Mesothelial cell of epicardium (in vitro differentiated cells): ENCODE measurements at regions not wholly inside any gene's neighbourhood (a gene's known extent, or its start where the extent isn't known, plus 50 kb on each side); places are given as distances from the start of the nearest gene placed in this dataset.

Experiments
- DNase-seq, 2 experiments: peaks; one replicate each; pipeline ENCODE4 v3.0.0; 2021; ENCODE audit warnings: low spot score in 2 of 2; ENCODE audit not compliant: unreplicated experiment in 2 of 2
- H3K27ac Mint-ChIP-seq: 2 replicates; pipeline ENCODE4 v1.8.0; 2021; ENCODE audit warnings: mixed read lengths
- H3K27me3 Mint-ChIP-seq: 2 replicates; pipeline ENCODE4 v1.8.0; 2021; ENCODE audit warnings: low read depth, mixed read lengths
- H3K36me3 Mint-ChIP-seq: 2 replicates; pipeline ENCODE4 v1.8.0; 2021; ENCODE audit warnings: mixed read lengths
- H3K4me1 Mint-ChIP-seq: 2 replicates; pipeline ENCODE4 v1.8.0; 2021; ENCODE audit warnings: mixed read lengths
- H3K4me3 Mint-ChIP-seq: 2 replicates; pipeline ENCODE4 v1.8.0; 2021; ENCODE audit warnings: mild to moderate bottlenecking, moderate library complexity, mixed read lengths
- H3K9me3 Mint-ChIP-seq: 2 replicates; pipeline ENCODE4 v1.8.0; 2021; ENCODE audit warnings: mixed read lengths
- CTCF ChIP-seq: fragments of 200-600 bp; sonication (generic); IDR thresholded peaks from one replicate; pipeline ENCODE4 v1.5.0; 2021; ENCODE audit warnings: antibody characterized with exemption; ENCODE audit not compliant: unreplicated experiment

DNA sequence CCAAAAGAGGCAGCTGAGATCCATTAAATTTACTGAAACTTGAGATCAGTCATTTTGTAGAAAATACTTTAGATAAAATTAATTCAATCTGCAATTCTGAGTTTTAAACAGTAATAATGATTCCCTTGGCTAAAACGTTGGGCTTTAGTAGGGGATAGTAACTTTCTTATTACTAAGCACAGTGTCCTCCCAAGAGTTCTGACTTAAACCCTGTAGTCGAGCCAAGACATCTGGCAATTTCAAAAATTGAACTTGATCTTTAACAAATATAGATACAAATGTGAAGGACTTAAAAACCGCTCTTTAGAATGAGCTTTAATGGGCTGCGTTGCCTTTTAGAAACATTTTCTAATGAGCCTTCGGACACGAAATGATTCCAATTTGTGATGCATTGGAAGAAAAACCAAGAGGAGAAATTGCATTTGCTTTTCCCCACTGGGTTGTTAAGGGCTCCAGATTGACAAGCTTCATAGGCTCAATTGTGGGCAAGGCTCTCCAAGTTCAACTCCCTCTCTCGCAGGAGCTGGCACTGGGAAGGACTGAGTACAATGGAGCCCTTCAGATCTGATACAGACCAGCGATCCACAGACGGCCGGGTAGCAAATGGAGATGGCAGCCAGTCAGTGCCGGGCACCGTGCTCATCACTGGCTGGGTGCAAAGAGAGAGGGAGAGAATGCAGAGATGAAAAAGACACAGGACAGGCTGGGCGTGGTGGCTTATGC, 921.3 kb upstream of the AUTS2 start:
- DNase-seq, result no peak
- Mint-ChIP-seq H3K9me3 (peaks cover 15% of the 10 kb centered on the region), H3K27ac (no peak overlapping the region), H3K4me1 (peaks cover 5% of the 10 kb centered on the region), H3K36me3 (no peaks in the 10 kb centered on the region), H3K4me3 (no peak overlapping the region), H3K27me3 (no peaks in the 10 kb centered on the region)
- no peak for TF ChIP-seq CTCF

DNA sequence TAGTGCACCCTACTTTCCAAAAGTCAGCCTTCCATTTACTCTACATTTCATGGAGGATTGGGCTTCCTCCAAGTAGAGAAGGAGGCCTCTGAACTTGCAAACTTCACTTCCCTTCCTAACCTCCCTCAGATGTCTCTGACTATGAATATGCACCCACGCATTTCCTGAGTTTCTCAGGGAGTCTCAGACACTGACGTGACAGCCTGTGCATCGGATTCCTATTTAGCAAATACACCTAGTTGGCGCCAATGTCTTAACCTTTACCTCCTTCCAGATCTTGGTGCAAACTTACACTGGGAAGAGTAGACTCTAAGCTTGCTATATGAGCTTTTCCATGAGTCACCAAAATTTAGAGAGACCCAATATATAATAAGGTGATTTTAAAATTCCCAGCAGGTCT, 920.1 kb upstream of the AUTS2 start:
- H3K9me3 Mint-ChIP-seq, result peaks cover 13% of the 10 kb centered on the region
- no peak overlapping the region for H3K4me3 Mint-ChIP-seq
- no peak for TF ChIP-seq CTCF
- no peak overlapping the region for H3K27ac Mint-ChIP-seq
- no peaks in the 10 kb centered on the region for H3K27me3 Mint-ChIP-seq
- H3K4me1 Mint-ChIP-seq, result peaks cover 5% of the 10 kb centered on the region
- DNase-seq, result no peak
- no peaks in the 10 kb centered on the region for H3K36me3 Mint-ChIP-seq

- H3K27ac Mint-ChIP-seq, result no peak overlapping the region
- peak in 1 of 2 experiments; percentile 43 for DNase-seq
These were observed 918.6 kb upstream of the AUTS2 start for GRCh38 chr7:68679459-68680234.

GRCh38 chr7:68680235-68680872, 917.9 kb upstream of the AUTS2 start:
- no peak for TF ChIP-seq CTCF
- no peak for DNase-seq
- peaks cover 5% of the 10 kb centered on the region for H3K4me1 Mint-ChIP-seq
- no peak overlapping the region for H3K4me3 Mint-ChIP-seq
- no peaks in the 10 kb centered on the region for H3K36me3 Mint-ChIP-seq
- no peak overlapping the region for H3K27ac Mint-ChIP-seq
- H3K9me3 Mint-ChIP-seq, result peaks cover 7% of the 10 kb centered on the region
- H3K27me3 Mint-ChIP-seq, result no peaks in the 10 kb centered on the region

More at GRCh38 chr7:68679459-68680234, 918.6 kb upstream of the AUTS2 start:
- H3K9me3 Mint-ChIP-seq, result peaks cover 8% of the 10 kb centered on the region
- peaks cover 5% of the 10 kb centered on the region for H3K4me1 Mint-ChIP-seq
- no peak for TF ChIP-seq CTCF
- H3K36me3 Mint-ChIP-seq, result no peaks in the 10 kb centered on the region
- H3K27me3 Mint-ChIP-seq, result no peaks in the 10 kb centered on the region
- no peak overlapping the region for H3K4me3 Mint-ChIP-seq

GRCh38 chr7:68682910-68683309, 915.4 kb upstream of the AUTS2 start:
- no peaks in the 10 kb centered on the region for H3K9me3 Mint-ChIP-seq
- H3K27me3 Mint-ChIP-seq, result no peaks in the 10 kb centered on the region
- TF ChIP-seq CTCF, result no peak
- no peaks in the 10 kb centered on the region for H3K36me3 Mint-ChIP-seq
- no peak for DNase-seq
- H3K4me1 Mint-ChIP-seq, result peaks cover 5% of the 10 kb centered on the region
- no peak overlapping the region for H3K4me3 Mint-ChIP-seq
- H3K27ac Mint-ChIP-seq, result no peak overlapping the region
